ENCODE measurements at regions not wholly inside any gene's neighbourhood (a gene's known extent, or its start where the extent isn't known, plus 50 kb on each side); places are given as distances from the start of the nearest gene placed in this dataset.

- no peak for DNase-seq (ENCODE audit: low read depth in 2 of 2)
Measured at GRCh38 chr20:58069207-58069606, 159.2 kb downstream of the ANKRD60 start.

DNA sequence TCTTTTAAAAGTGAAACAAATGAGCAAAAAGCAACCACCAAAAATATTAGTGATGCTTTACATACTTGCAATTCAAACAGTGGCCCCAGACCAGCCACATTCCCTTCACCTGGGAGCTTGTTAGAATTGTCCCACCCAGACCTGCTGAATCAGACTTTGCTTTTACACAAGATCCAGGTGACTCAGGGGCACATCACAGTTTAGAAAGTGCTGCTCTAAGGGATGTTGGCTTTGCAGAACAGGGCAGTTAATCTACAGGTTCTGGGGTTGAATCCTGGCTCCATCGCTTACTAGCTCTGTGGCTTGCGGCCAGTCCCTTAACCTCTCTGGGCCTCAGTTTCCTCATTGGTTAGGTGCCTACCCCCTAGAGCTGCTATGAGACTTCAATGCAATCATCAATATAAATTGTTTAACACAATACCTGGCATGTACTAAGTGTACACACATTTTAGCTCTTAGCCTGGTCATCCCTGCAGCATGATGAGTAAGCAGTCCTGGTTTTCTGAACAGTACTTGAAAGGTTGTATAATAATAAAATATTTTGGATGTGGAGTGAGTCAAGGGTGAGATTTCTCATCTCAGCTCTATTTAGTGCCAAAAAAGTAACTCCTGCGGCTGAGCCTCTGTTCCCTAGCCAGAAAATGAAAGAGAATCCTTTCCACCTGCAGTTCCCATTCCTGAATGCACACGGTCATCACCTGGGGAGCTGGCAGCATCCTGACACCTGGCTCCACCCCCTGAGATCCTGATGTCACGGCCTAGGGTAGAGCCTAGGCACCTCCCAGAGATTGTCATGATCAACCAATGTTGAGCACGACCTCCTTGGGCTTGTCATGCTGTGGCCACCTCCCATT is 162.7 kb downstream of the ANKRD60 start:
- no peak for DNase-seq (ENCODE audit: low read depth in 2 of 2)

DNA sequence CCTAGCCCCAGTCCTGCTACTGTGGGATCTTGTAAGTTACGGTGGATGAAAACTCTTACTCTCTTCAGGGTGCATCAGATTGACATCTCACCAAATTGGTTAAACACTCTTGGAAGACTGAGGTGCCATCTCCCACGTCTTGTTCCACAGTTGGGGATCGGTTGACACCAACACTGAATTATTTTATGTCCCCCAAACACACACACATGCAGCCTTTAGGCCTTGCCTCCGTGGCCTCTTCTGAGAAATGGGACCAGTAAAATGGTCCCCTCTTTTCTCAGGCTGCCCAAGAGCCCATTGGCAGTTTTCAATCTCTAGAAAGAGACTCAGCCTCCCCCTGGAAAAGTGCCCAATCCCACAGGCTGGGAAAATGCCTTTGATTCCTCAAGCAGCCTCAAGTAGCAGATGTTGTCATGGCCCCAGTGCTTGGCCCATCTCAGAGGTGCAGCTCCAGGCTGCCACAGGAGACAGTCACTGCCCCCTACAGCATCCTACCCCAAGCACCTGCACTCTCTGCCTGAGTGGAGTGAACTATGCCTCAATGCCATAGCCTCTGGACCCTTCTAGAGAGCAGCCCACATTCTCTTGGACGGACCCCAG is 163.9 kb downstream of the ANKRD60 start:
- no peak for DNase-seq (ENCODE audit: low read depth in 2 of 2)

DNA sequence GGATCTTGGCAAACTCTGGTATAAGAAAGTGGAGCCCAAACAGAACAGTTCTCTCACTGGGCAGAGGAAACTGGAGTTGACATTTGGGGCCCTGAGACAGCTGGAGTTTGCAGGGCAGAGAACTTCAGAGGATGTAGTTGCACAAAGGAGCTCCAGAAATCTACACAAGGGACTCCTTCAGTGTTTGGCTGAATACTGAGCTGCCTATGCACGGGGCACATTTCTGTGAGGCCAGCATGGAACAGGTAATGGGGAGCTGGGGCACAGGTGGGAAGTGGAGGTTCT is 169.3 kb downstream of the ANKRD60 start:
- DNase-seq (ENCODE audit: low read depth in 2 of 2), result no peak

DNA sequence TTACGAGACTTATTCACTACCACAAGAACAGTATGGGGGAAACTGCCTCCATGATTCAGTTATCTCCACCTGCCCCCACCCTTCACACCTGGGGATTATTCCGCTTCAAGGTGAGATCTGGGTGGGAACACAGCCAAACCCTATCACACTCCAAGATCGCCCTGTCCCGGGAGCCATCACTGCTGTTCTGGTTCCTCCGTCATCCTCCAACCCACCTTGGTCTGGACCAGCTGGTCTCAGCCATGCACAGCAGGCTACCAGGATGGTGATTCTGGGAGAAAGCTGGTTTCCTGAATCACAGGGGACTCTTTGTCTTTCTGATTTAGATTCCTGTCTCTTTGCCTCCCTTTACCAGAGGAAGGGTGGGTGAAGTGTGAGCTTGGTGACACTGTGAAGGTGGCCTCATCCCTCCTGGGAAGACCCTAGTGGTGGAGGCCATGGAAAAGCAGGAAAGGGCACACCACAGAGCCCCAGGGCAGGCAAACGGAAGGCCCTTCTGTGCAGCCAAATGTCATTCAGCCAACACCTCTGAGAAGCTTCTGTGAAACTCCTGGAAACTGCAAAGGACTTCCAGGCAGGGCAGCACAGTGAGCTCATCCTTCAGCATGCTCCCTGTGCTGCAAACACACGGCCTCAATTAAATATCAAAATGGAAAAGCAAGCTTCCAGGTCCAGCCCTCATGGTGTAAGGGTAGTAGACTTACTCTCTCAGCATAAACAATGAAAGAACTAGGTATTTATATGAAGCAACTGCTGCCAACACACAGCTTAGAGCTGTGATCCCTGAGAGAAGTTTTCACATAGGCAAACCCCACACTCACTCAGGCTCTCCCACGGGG is 169.8 kb downstream of the ANKRD60 start:
- DNase-seq (ENCODE audit: low read depth in 2 of 2), result no peak

DNA sequence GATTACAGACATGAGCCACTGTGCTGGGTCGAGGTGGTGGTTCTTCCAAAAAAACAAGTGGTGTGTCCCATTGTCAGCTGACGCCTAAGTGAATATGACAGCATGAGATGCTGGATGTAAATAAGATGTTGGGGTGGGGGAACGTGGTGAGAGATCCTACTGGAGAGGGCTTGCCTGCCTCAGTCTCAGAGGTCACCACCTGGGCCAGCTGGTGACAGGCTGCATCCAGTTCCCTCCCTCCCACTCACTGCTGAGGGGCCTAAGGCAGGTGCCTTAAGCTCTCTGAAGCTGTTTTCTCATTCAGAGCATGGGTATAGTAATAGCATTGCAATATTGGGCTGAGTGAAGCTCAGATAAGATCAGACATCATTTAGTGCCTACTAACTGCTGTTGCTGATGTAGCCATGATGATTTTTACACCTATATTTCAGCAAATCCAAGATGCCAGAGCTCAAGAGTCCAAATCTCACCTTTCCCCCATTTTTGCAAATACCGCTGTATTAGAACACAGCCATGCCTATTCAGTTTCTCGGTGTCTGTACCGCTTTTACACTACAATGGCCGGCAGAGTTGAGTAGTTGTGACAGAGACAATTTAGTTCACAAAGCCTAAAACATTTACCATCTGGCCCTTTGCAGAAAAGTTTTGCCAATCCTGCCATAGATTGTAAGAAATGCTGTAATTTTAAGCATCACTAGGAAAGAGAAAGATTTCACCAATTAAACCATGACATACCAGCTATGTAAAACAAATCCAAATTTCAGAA is 171.3 kb downstream of the ANKRD60 start:
- DNase-seq (ENCODE audit: low read depth in 2 of 2), result no peak

DNA sequence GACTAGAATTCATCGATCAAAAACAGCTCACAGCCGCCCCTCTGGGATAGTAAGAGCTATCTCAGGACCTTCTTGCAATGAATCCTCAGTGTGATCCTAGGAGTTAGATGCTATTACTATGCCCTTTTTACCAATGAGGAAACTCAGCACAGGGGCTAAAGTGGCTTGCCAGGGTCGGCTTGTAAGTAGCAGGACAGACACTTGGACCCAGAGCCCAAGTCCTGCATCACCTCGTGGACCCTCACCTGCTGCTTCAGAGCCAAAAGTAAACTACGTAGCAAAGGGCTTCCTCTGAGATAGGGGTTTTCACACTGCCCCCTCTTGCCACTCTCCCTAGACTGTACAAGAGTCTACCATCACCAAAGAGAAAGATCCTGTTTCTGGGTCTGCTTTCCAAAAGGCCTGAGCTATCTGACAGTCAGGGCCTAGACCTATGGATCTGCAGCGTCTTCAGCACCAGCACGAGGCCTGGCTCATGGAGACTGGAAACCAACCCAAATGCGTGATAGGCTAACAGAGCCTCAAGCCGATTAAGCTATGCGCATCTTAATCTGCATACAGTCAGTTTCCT is 172.3 kb downstream of the ANKRD60 start:
- no peak for DNase-seq (ENCODE audit: low read depth in 2 of 2)

GRCh38 chr20:58054780-58055373 is 173.6 kb downstream of the ANKRD60 start:
- DNase-seq (ENCODE audit: low read depth in 2 of 2), result no peak

DNA sequence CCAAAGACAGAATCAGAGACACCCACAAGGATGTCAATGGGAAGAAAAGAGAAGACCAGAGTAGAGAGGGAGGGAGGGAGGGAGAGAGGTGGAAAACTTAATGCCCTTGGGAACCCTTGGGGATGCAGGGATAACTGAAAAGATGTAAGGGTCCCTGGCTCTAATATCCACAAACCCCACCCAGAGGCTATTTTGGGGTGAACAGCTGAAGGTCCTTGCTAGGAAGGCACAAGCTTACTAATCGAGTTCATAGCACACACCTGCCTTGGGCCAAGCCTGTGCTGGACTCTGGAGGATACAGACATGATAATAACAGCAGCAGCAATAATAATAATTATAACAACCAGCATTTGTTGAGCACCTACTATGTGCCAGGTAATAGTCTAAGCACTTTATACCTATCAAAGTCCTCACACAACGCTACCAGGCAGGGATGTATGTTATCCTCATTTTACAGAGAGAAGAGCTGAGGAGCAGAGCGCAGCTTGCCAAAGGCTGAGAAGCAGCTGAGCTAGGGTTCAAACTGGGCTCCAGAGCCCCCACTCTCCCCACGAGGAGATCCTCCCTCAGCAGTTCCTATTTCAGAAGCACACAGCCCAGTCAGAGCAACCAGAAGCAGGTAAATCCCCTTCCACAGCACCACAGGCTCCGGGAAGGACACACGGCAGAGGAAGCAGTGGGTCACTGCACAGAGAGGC is 174.2 kb downstream of the ANKRD60 start:
- DNase-seq (ENCODE audit: low read depth in 2 of 2), result no peak

DNA sequence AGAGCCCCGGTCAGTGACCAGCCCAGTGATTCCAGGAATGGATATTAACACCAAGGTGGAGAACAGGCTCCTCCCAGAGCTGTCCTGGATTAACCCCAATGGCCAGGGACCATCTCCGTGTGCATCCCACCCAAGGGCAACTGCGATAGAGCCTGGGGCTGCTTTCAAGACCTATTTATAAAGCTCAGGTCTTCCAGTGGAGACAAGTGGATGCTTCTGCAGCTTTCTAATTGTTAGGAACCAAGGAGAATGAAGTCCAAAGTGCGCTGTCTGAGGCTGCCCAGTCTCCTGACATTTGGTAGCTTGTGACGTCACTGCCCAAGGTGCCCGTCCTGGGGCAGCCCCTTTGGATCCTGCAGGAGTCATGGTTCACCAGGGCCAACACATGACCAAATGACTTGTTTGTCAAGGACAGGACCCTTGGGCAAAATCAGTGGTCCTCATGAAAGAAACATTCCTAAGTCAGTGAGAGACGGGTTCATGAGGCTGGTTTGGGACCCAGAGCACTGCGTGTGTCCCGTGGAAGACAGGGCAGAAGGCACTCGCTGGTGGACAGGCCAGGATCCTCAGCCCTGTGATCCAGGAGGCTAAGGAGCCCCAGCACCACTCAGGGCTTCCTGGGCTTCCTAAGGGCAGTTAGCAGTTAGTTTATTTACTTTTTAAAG is 174.9 kb downstream of the ANKRD60 start:
- no peak for DNase-seq (ENCODE audit: low read depth in 2 of 2)

DNA sequence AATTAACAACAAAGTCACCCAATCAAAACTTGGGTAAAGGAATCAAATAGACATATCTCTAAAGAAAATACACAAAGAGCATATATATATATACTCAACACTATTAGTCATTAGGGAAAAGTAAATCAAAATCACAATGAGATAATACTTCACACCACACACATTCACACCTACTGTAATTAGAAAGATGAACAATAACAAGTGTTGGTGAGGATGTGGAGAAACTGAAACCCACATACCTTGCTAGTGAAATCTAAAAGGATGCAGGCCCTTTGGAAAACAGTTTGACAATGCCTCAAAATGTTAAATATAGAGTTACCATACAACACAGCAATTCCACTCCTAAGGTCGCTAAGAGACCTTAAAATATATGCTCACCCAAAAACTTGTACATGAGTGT is 177.1 kb downstream of the ANKRD60 start:
- no peak for DNase-seq (ENCODE audit: low read depth in 2 of 2)

GRCh38 chr20:58048096-58048702 is 180.3 kb downstream of the ANKRD60 start:
- DNase-seq (ENCODE audit: low read depth in 2 of 2), result no peak

DNA sequence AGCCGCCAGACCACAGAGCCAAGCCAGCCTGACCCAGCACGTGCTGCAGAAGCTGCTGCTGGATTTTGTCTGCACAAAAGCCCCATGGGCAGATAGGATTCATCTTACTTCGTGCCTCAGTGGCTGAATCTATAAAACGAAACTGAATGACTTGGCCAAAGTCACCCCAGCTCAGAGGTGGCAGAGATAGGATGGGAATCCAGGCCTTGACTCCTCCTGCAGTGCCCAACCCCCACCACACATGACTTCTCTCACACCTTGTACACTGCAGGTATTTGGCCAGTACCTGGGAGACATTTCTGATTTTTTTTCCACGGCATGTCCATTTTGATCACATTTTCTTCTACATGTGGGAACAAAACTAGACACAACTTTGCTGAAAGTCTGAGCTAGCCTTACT is 182.1 kb downstream of the ANKRD60 start:
- no peak for DNase-seq (ENCODE audit: low read depth in 2 of 2)

DNA sequence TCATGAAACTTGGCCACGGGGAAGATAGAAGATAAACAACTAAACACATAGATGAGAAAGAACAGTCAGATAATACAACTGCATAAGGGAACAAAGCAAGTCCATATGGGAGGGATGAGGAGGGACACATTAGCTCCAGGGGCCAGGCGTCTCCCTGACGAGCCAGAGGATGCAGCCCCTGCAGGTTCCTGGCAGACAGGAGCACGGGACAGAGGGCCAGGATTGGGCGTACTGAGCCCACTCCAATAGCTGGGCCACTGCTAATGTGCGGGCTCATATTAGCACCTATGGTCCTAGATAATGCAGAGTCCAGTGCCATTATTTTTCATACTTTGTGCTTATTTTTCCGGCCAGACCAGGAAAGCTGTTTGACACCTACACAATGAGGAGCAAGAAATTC is 182.9 kb downstream of the ANKRD60 start:
- no peak for DNase-seq (ENCODE audit: low read depth in 2 of 2)

- no peak for DNase-seq (ENCODE audit: low read depth in 2 of 2)
Measured at GRCh38 chr20:58044931-58045555, 183.4 kb downstream of the ANKRD60 start.

DNA sequence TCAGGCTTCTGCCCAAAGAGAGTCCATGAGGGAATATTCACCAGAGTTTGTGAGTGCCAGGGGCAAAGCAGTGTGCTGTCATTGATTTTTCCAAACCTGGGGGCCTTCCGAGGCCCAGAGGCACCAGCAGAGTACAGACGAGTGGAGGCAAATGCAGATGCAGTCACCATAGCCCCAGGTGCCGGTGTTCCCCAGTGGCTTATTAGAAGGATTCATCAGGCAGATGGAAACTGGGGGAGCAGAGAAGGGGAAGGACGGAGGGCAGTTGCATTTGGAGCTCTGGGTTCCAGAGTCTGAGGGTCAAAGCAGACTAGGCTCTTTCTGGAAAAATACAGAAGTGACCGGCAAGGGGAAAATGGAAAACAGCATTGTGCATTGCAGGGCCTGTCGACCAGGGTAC is 184.2 kb downstream of the ANKRD60 start:
- DNase-seq (ENCODE audit: low read depth in 2 of 2), result no peak

GRCh38 chr20:58043236-58044140 is 185.0 kb downstream of the ANKRD60 start:
- no peak for DNase-seq (ENCODE audit: low read depth in 2 of 2)

DNA sequence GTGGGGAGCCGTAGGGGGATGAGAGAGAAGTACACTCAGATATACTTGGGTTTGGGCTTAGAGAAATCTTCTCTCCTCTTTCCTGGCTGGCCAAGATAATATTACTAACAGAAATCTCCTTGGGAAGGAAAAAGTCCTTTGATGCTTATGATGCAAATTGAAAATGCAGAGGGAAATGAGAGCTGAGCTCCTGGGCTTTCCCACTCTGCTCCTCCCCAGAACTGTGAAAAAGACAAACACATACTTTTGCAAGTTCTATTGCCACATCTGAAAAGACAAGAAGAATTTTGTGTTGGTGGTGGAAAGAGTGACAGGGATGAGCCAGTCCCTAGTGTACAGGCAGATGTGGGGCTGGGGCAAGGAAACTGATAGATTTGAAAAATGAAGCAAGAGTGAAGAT is 185.9 kb downstream of the ANKRD60 start:
- DNase-seq (ENCODE audit: low read depth in 2 of 2), result no peak

Data from stimulated activated CD8-positive, alpha-beta memory T cell treated with anti-CD3 and anti-CD28 coated beads, Interleukin-15, amount 100 ng/mL, for 48 hours (primary cell).